ENCODE measurements at regions not wholly inside any gene's neighbourhood (a gene's known extent, or its start where the extent isn't known, plus 50 kb on each side); places are given as distances from the start of the nearest gene placed in this dataset.

GRCh38 chr15:85986116-85986515 is 93.6 kb upstream of the AGBL1 start:
- no peak for DNase-seq

GRCh38 chr15:85986741-85987140 is 92.9 kb upstream of the AGBL1 start:
- no peak for DNase-seq

DNA sequence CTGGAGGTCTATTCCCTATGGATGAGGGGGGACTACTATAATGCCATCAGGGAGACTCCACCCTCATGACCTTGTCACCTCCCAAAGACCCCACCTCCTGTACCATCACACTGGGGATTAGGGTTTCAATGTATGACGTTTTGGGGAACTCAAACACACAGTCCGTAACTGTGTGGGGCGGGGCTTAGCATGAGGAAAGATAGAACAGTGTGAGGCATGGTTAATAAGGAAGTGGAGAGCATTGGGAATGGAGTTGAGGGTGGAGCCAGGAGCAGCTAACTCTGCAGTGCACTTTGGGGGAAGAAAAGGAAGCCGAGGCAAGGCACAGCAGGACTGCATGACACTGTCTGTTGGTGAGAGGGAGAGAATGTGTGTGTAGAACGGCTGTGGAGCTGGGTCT is 90.9 kb upstream of the AGBL1 start:
- DNase-seq = no peak

DNA sequence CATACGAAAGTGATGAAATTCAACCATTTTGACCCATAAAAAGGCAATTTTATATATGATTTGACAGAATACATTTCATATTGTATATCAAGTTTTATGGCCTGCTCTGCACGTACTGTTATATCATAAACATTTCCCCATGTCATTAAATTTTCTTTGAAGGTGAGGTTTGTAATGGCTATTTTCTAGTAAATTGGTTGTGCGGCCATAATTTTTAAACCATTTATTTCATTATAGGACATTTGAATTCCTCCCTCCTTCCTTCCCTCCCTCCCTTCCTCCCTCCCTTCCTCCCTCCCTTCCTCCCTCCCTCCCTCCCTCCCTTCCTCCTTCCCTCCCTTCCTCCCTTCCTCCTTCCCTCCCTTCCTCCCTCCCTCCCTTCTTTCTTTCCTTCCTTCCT is 87.4 kb upstream of the AGBL1 start:
- no peak for DNase-seq

GRCh38 chr15:85993116-85993515 is 86.6 kb upstream of the AGBL1 start:
- DNase-seq = no peak

GRCh38 chr15:85997618-85998017 is 82.1 kb upstream of the AGBL1 start:
- no peak for DNase-seq

GRCh38 chr15:85999658-86000057 is 80.0 kb upstream of the AGBL1 start:
- no peak for DNase-seq

- DNase-seq = no peak
These were observed 78.5 kb upstream of the AGBL1 start for GRCh38 chr15:86001200-86001599.

GRCh38 chr15:86002444-86002843 is 77.2 kb upstream of the AGBL1 start:
- no peak for DNase-seq

DNA sequence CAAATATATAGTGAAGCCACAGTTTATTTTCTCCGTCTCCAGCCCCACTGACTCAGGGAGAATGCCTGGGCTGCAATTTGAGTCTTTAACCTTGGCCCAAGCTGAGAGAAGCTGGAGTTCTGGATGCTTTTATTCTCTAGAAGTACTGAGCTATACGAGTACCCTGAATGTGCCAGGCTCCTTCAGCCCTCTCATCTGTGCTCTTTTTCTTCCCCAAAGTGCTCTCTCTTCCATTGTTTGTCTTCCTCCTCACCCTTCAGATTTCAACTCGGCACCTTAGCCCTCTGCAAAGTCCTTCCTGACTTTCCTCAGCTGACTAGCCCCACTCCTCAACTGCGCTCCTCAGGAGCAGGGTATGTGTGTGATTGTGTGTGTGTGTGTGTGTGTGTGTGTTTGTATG is 75.6 kb upstream of the AGBL1 start:
- DNase-seq = no peak

DNA sequence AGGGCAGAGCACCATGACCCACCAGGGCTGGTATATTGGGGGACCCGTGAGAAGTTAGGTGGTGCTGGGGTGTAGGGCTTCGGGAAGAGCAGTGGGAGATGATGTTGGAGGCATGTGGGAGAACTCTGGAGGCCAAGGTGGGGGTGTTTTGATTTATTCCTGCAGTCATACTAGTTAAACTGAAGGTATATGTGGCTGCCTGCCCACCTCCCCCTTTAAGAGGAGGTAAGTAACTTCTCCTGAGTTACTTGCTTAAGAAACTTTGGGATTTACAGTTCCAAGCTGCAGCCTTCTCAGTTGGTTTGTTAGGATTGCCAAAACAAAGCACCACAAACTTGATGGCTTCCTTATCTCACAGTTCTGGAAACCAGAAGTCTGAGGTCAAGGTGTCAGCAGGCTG is 73.1 kb upstream of the AGBL1 start:
- DNase-seq = no peak

DNA sequence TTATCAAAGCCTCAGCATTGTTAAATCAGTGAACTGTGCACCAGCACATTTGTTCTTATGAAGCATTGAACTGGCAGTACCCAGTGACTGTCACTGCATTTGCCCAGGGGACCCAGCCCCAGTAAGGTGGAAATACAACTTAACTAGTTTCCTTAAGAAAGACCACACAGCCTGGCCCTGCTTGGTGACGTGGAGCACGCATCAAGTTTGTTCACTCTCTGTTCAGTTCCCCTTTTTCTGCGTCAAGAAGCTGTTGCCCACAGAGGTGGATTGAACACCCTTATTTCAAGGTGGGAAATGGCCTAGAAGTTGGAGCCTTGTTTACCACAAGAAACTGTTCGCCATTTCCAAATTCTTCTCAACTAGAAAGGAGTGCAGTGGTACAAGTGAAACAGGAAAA is 69.9 kb upstream of the AGBL1 start:
- no peak for DNase-seq

GRCh38 chr15:86010398-86010797 is 69.3 kb upstream of the AGBL1 start:
- DNase-seq = no peak

GRCh38 chr15:86010891-86011290 is 68.8 kb upstream of the AGBL1 start:
- DNase-seq = no peak

DNA sequence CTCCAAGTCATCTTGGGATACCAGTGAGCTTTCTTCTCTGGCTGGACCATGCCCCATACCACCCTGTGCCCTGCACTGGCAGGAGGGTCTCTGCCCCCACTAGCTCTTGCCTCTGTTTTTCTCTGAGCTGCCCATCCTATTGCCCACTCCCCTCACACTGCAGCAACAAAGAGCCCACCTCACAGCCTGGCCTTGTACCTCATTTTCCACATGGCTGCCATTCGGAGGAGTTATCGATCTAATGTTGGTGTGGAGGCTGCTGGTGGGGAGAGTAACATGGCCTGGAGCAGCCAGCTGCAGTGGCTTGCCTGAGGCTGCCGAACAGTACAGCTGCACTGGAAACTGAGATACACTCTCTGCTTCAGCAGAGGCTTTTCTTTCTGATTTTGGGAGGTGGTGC is 65.7 kb upstream of the AGBL1 start:
- no peak for DNase-seq

DNA sequence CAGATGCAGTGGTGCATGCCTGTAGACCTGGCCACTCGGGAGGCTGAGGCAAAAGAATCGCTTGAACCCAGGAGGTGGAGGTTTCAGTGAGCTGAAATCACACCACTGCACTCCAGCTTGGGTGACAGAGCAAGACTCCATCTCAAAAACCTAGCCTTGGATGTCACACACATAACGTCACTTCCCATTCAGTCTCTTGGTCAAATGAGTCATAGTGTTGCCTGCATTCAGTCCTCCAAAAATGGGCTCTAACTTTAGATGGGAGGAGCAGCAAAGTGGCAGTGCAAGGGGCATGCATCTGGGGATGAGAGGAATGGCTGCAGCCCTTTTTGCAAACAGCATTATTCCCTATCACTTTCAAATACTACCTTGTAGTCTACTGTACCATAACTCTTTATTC is 62.9 kb upstream of the AGBL1 start:
- no peak for DNase-seq

- DNase-seq = no peak
These were observed 61.0 kb upstream of the AGBL1 start for GRCh38 chr15:86018679-86019078.

DNA sequence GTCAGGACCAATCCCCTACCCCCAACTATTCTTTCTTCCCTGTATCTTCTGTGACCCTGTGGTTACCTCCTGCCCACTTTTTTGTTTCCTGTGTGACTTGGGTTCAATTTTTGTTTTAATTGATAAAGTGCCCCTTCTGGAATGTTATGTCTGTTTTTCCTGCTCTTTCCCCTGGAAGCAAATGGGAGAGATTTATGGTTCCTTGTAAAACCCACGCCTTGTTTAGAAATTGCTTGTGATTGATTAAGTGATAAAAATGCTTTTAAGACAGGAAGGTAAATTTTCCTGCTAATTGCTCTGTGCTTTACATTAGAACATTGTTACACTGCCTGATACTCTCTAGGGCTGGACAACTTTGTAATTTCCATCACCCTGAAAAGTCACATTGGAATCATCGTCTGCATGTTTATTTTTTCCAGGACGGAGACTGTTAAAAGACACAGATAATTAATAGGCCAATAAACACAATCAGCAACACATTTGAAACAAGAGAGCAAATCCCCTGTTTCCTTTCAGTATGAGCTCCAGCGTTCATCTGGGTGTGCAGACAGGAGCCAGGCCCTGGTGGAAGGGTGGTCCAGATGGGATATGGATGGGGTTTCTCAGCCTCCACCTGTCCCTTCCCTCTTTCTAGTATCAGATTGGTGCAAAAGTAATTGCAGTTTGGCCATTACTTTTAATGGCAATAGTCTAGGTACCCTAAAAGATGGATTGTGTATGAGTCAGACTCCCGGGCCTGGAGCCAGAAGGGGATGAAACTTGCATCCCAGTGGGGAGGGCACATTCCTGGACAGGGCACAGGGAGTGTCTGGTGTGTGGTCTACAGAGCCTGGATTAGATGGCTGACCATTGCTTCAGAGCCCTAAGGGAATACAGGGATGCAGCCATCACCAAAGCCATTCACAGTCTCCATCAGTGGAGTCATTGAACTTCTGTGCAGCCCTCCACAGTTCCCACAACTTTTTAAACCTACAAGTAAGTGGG is 58.1 kb upstream of the AGBL1 start:
- DNase-seq = no peak

GRCh38 chr15:86028961-86029360 is 50.7 kb upstream of the AGBL1 start:
- no peak for DNase-seq
